MCF 10A (cell line): ENCODE measurements at regions not wholly inside any gene's neighbourhood (a gene's known extent, or its start where the extent isn't known, plus 50 kb on each side); places are given as distances from the start of the nearest gene placed in this dataset.

Experiments used
- BruUV-seq: library from RNA; stranded (reverse); fragments of 400-500 nt; replicated peaks from 2 replicates; lab custom pipeline; 2021; lab: Mats Ljungman, UMichigan
- CTCF ChIA-PET: fragments of 300-600 bp; sonication (Branson Sonifier 250); formaldehyde crosslinking; extraction: SDS; loops from one replicate; lab custom pipeline; 2021; ENCODE audit warnings: antibody characterized with exemption, inconsistent platforms; lab: Yijun Ruan, JAX
- POLR2A ChIA-PET: fragments of 300-600, 350-650 bp; sonication (Branson Sonifier 250); formaldehyde crosslinking; extraction: SDS; loops from one replicate; lab custom pipeline; 2020; ENCODE audit warnings: antibody characterized with exemption, inconsistent platforms; lab: Yijun Ruan, JAX
- DNase-seq: peaks from one replicate; pipeline ENCODE4 v3.0.0-alpha.2; 2018; ENCODE audit not compliant: unreplicated experiment
- H3K27ac Mint-ChIP-seq: one replicate; pipeline ENCODE4 v1.8.0; 2022; ENCODE audit warnings: mild to moderate bottlenecking, low read depth, mixed read lengths; ENCODE audit not compliant: unreplicated experiment
- H3K27me3 Mint-ChIP-seq: one replicate; pipeline ENCODE4 v1.8.0; 2022; ENCODE audit warnings: mixed read lengths; ENCODE audit not compliant: insufficient read depth, unreplicated experiment
- H3K36me3 Mint-ChIP-seq: one replicate; pipeline ENCODE4 v1.8.0; 2022; ENCODE audit warnings: mild to moderate bottlenecking, moderate library complexity, mixed read lengths; ENCODE audit not compliant: insufficient read depth, unreplicated experiment
- H3K4me1 Mint-ChIP-seq: one replicate; pipeline ENCODE4 v1.8.0; 2022; ENCODE audit warnings: mixed read lengths; ENCODE audit not compliant: insufficient read depth, unreplicated experiment
- H3K4me3 Mint-ChIP-seq: one replicate; pipeline ENCODE4 v1.8.0; 2022; ENCODE audit warnings: mild to moderate bottlenecking, moderate library complexity, mixed read lengths; ENCODE audit not compliant: unreplicated experiment
- H3K9me3 Mint-ChIP-seq: one replicate; pipeline ENCODE4 v1.8.0; 2022; ENCODE audit warnings: mixed read lengths; ENCODE audit not compliant: unreplicated experiment
- CTCF ChIP-seq: fragments of 200-600 bp; IDR thresholded peaks from one replicate; pipeline ENCODE4 v1.8.0; 2022; ENCODE audit warnings: antibody characterized with exemption, mild to moderate bottlenecking; ENCODE audit not compliant: unreplicated experiment
- intact Hi-C: fragments of 100-400 bp; cut with micrococcal nuclease; formaldehyde crosslinking; loops from 2 replicates; pipeline ENCODE4 v1.14.1; 2022

GRCh38 chr2:63740020-63740419, 101.7 kb upstream of the UGP2 start:
- intact Hi-C loops = loop anchor here (2.0 kb wide), 1 partner anchor 101 kb away; the partner anchor contains the start of gene UGP2
- no peak for TF ChIP-seq CTCF
- no peaks in the 10 kb centered on the region for H3K36me3 Mint-ChIP-seq
- BruUV-seq = no TSS peak
- H3K9me3 Mint-ChIP-seq = no peaks in the 10 kb centered on the region
- H3K4me3 Mint-ChIP-seq = no peak overlapping the region
- DNase-seq = no peak
- H3K27me3 Mint-ChIP-seq = no peaks in the 10 kb centered on the region
- H3K27ac Mint-ChIP-seq = no peak overlapping the region
- ChIA-PET CTCF (interaction anchor here (0.6 to 3.5 kb wide), 4 partner anchors 41 to 135 kb away, joined by 3 to 18 read pairs (median 5); no protein-coding TSS in a partner anchor), POLR2A (interaction anchor here (1.0 to 12.7 kb wide), 6 partner anchors 9 to 151 kb away, joined by 3 to 321 read pairs (median 34); partner anchors contain the start of genes MDH1 and UGP2)
- H3K4me1 Mint-ChIP-seq = peaks cover 51% of the 10 kb centered on the region

GRCh38 chr2:63740943-63741342, 100.8 kb upstream of the UGP2 start:
- Mint-ChIP-seq H3K27ac (peak overlapping the region; percentile 39), H3K36me3 (no peaks in the 10 kb centered on the region), H3K4me1 (peaks cover 45% of the 10 kb centered on the region), H3K27me3 (no peaks in the 10 kb centered on the region), H3K4me3 (no peak overlapping the region), H3K9me3 (no peaks in the 10 kb centered on the region)
- DNase-seq = peak; percentile 13
- TF ChIP-seq CTCF = no peak
- ChIA-PET CTCF (interaction anchor here (0.6 to 3.5 kb wide), 6 partner anchors 42 to 964 kb away, joined by 3 to 18 read pairs (median 3); no protein-coding TSS in a partner anchor), POLR2A (interaction anchor here (0.7 to 12.7 kb wide), 10 partner anchors 12 to 152 kb away, joined by 3 to 321 read pairs (median 5); partner anchors contain the start of genes MDH1 and UGP2)
- no TSS peak for BruUV-seq
- intact Hi-C loops = loop anchor here (2.0 kb wide), 1 partner anchor 100 kb away; the partner anchor contains the start of gene UGP2

GRCh38 chr2:63741884-63742579, 99.7 kb upstream of the UGP2 start:
- no peak for DNase-seq
- no TSS peak for BruUV-seq
- Mint-ChIP-seq H3K4me3 (no peak overlapping the region), H3K27ac (peak overlapping the region; percentile 12), H3K27me3 (no peaks in the 10 kb centered on the region), H3K36me3 (no peaks in the 10 kb centered on the region), H3K9me3 (peaks cover 4% of the 10 kb centered on the region), H3K4me1 (peaks cover 34% of the 10 kb centered on the region)
- intact Hi-C loops = loop anchor here (2.0 kb wide), 1 partner anchor 99 kb away; the partner anchor contains the start of gene UGP2
- TF ChIP-seq CTCF = no peak
- CTCF ChIA-PET = interaction anchor here (1.0 kb wide), 1 partner anchor 43 kb away, joined by 4 read pairs; no protein-coding TSS in a partner anchor
- POLR2A ChIA-PET = interaction anchor here (0.6 to 12.7 kb wide), 8 partner anchors 13 to 888 kb away, joined by 3 to 321 read pairs (median 6); partner anchors contain the start of genes MDH1 and UGP2

GRCh38 chr2:63742580-63742976, 99.1 kb upstream of the UGP2 start:
- Mint-ChIP-seq H3K4me1 (peaks cover 30% of the 10 kb centered on the region), H3K27me3 (no peaks in the 10 kb centered on the region), H3K36me3 (no peaks in the 10 kb centered on the region), H3K27ac (no peak overlapping the region), H3K4me3 (no peak overlapping the region), H3K9me3 (peaks cover 7% of the 10 kb centered on the region)
- CTCF ChIA-PET = interaction anchor here (1.0 kb wide), 1 partner anchor 44 kb away, joined by 4 read pairs; no protein-coding TSS in a partner anchor
- TF ChIP-seq CTCF = no peak
- no peak for DNase-seq
- intact Hi-C loops = no loop called here
- POLR2A ChIA-PET = interaction anchor here (0.7 to 12.7 kb wide), 3 partner anchors 43 to 101 kb away, joined by 3 to 321 read pairs (median 149); partner anchors contain the start of gene UGP2
- no TSS peak for BruUV-seq
